Thoracic aorta (tissue), 2 donors: ENCODE measurements at regions not wholly inside any gene's neighbourhood (a gene's known extent, or its start where the extent isn't known, plus 50 kb on each side); places are given as distances from the start of the nearest gene placed in this dataset.

Source experiments
- ATAC-seq: fragments of 150-250 bp; one replicate; pipeline ENCODE4 v1.8.0; 2017; ENCODE audit warnings: low read depth; ENCODE audit not compliant: insufficient number of reproducible peaks, low FRiP score
- DNase-seq: peaks from one replicate; pipeline ENCODE4 v3.0.0-alpha.2; 2020; ENCODE audit warnings: low spot score
- H3K27ac ChIP-seq, 2 donors: fragments of 200-600 bp; sonication (generic); 1 replicate in 1 of 2; 2 replicates in 1 of 2; pipeline ENCODE4 v1.5.1; 2016; ENCODE audit warnings: mild to moderate bottlenecking in 2 of 2, moderate library complexity in 2 of 2
- H3K27me3 ChIP-seq: fragments of 200-600 bp; sonication (generic); replicated peaks from 2 replicates; pipeline ENCODE4 v1.6.0; 2016; ENCODE audit warnings: mild to moderate bottlenecking; ENCODE audit not compliant: insufficient read depth
- H3K36me3 ChIP-seq: fragments of 200-600 bp; sonication (generic); one replicate; pipeline ENCODE4 v1.5.1; 2016
- H3K4me1 ChIP-seq, 2 donors: fragments of 200-600 bp; sonication (generic); 1 replicate in 1 of 2; 2 replicates in 1 of 2; pipeline versions ENCODE4 v1.5.1 to v1.6.0; 2016; ENCODE audit warnings: low read depth in 2 of 2, mild to moderate bottlenecking in 1 of 2; ENCODE audit not compliant: control insufficient read depth in 1 of 2
- H3K4me3 ChIP-seq: fragments of 200-600 bp; sonication (generic); 2 replicates; pipeline ENCODE4 v1.5.1; 2016; ENCODE audit warnings: mild to moderate bottlenecking
- H3K9me3 ChIP-seq: fragments of 200-600 bp; sonication (generic); 2 replicates; pipeline ENCODE4 v1.5.1; 2016
- CTCF ChIP-seq: fragments of 200-600 bp; sonication (generic); IDR thresholded peaks from one replicate; pipeline ENCODE4 v1.5.1; 2019; ENCODE audit warnings: antibody characterized with exemption

- Histone ChIP-seq H3K36me3 (no peaks in the 10 kb centered on the region), H3K27ac (no peak overlapping the region), H3K27me3 (no peaks in the 10 kb centered on the region), H3K4me1 (no peaks in the 10 kb centered on the region), H3K9me3 (no peaks in the 10 kb centered on the region), H3K4me3 (no peak overlapping the region)
- TF ChIP-seq CTCF = no peak
- DNase-seq (no peak), ATAC-seq (no peak)
Observed at GRCh38 chr5:155274484-155274883, 260.9 kb downstream of the KIF4B start.

GRCh38 chr5:155275222-155275621 is 261.7 kb downstream of the KIF4B start:
- Histone ChIP-seq H3K9me3 (no peaks in the 10 kb centered on the region), H3K4me1 (no peaks in the 10 kb centered on the region), H3K27me3 (no peaks in the 10 kb centered on the region), H3K4me3 (no peak overlapping the region), H3K27ac (no peak overlapping the region), H3K36me3 (no peaks in the 10 kb centered on the region)
- no peak for DNase-seq
- TF ChIP-seq CTCF = no peak
- ATAC-seq = no peak

- Histone ChIP-seq H3K27ac (no peak overlapping the region), H3K27me3 (no peaks in the 10 kb centered on the region), H3K36me3 (no peaks in the 10 kb centered on the region), H3K4me3 (no peak overlapping the region), H3K9me3 (no peaks in the 10 kb centered on the region), H3K4me1 (no peaks in the 10 kb centered on the region)
- ATAC-seq = no peak
- no peak for TF ChIP-seq CTCF
- no peak for DNase-seq
Observed at GRCh38 chr5:155276231-155276630, 262.7 kb downstream of the KIF4B start.

- DNase-seq (no peak), ATAC-seq (no peak)
- no peak overlapping the region for H3K27ac ChIP-seq
- no peaks in the 10 kb centered on the region for H3K4me1 ChIP-seq
- no peaks in the 10 kb centered on the region for H3K27me3 ChIP-seq
- no peak for TF ChIP-seq CTCF
- no peak overlapping the region for H3K4me3 ChIP-seq
- H3K9me3 ChIP-seq = no peaks in the 10 kb centered on the region
- H3K36me3 ChIP-seq = no peaks in the 10 kb centered on the region
Observed at GRCh38 chr5:155278532-155278931, 265.0 kb downstream of the KIF4B start.

GRCh38 chr5:155282503-155283107 is 269.1 kb downstream of the KIF4B start:
- Histone ChIP-seq H3K36me3 (no peaks in the 10 kb centered on the region), H3K27ac (no peak overlapping the region)
- no peak for ATAC-seq

More at GRCh38 chr5:155282503-155283107, 269.1 kb downstream of the KIF4B start:
- Histone ChIP-seq H3K4me3 (no peak overlapping the region), H3K27me3 (no peaks in the 10 kb centered on the region), H3K9me3 (no peaks in the 10 kb centered on the region), H3K4me1 (no peaks in the 10 kb centered on the region)
- DNase-seq = no peak
- TF ChIP-seq CTCF = no peak
